GM21529 (cell line): ENCODE measurements at regions not wholly inside any gene's neighbourhood (a gene's known extent, or its start where the extent isn't known, plus 50 kb on each side); places are given as distances from the start of the nearest gene placed in this dataset.
"Not testable (repeated sequence)": the region's sequence is repeated elsewhere in the genome, so short reads cannot be mapped to it uniquely, and the experiment has no call there.

Experiments
- ATAC-seq: cut with Tn5 transposase; IDR thresholded peaks from one replicate; pipeline ENCODE4 v1.9.1; 2021; ENCODE audit not compliant: unreplicated experiment

DNA sequence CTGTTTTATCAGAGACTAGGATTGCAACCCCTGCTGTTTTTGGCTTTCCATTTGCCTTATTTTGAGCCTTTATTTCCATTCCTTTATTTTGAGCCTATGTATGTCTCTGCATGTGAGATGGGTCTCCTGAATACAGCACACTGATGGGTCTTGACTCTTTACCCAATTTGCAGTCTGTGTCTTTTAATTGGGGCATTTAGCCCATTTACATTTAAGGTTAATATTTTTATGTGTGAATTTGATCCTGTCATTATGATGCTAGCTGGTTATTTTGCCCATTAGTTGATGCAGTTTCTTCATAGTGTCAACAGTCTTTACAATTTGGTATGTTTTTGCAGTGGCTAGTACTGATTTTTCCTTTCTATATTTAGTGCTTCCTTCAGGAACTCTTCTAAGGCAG is 88.5 kb upstream of the HCCS start:
- not testable (repeated sequence) for ATAC-seq

- no peak for ATAC-seq
Observed at GRCh38 chrX:11039926-11040325, 71.2 kb upstream of the HCCS start.

DNA sequence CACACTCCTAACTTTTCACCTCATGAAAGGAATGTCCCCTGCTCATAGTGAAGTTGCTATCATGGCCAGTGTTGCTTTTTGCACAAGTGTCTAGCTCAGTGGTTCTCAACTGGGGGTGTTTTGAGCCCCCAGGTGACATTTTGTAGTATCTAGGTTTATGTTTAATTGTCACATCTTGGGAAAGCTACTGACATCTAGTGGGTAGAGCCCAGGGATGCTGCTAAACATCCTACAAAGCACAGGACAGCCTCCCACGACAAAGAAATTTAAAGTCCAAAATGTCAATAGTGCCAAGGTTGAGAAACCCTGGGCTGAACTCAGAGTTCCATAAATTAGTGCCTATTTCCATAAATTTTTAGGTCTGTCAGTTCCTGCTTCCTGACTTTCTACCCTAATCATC is 70.7 kb upstream of the HCCS start:
- ATAC-seq = no peak

- ATAC-seq = no peak
Observed at GRCh38 chrX:11040996-11041395, 70.1 kb upstream of the HCCS start.

GRCh38 chrX:11050013-11050412 is 61.1 kb upstream of the HCCS start:
- ATAC-seq = no peak

DNA sequence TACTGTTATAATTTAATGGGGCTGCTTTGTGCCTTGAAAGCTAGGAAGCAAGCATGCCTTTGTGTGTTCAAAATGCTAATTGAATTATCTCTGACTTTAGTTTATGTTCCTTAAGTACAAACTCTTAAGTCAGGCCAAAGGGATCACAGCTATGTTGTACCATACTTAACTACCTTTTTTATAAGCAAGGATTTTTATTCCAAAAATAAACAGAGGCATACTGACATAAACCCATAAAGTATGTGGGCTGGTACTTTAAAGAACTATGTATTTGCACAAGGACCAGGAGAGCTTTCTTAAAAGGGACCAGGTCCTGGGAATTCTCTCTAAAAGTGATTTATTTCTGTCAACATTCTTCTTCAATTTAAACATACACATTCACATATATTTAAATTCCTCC is 57.8 kb upstream of the HCCS start:
- no peak for ATAC-seq

GRCh38 chrX:11056322-11057176 is 54.6 kb upstream of the HCCS start:
- ATAC-seq = no peak

- ATAC-seq = no peak
Observed at GRCh38 chrX:11059933-11060332, 51.2 kb upstream of the HCCS start.
